PC-3 (cell line): ENCODE measurements at regions not wholly inside any gene's neighbourhood (a gene's known extent, or its start where the extent isn't known, plus 50 kb on each side); places are given as distances from the start of the nearest gene placed in this dataset.

Experiments used
- ATAC-seq: fragments of 200-7000 bp; cut with Tn5 transposase; 2 replicates; pipeline ENCODE4 v1.9.1; 2020; ENCODE audit warnings: mild to moderate bottlenecking, moderate library complexity
- BruUV-seq: library from RNA; stranded (reverse); fragments of 400-500 nt; replicated peaks from 2 replicates; lab custom pipeline; 2021; lab: Mats Ljungman, UMichigan
- CTCF ChIA-PET: fragments of 300-600 bp; sonication (Branson Sonifier 250); formaldehyde crosslinking; loops from one replicate; lab custom pipeline; 2022; ENCODE audit warnings: antibody characterized with exemption; lab: Charles Lee
- POLR2A ChIA-PET: fragments of 300-600 bp; sonication (Branson Sonifier 250); formaldehyde crosslinking; loops from one replicate; lab custom pipeline; 2022; ENCODE audit warnings: antibody characterized with exemption; ENCODE audit not compliant: unreplicated experiment; lab: Charles Lee
- DNase-seq: peaks from one replicate; pipeline ENCODE4 v3.0.0-alpha.2; 2015
- H2AFZ ChIP-seq: fragments of 300-600 bp; sonication (generic); 2 replicates; pipeline ENCODE4 v1.6.0; 2016; ENCODE audit warnings: antibody characterized with exemption, low read length
- H3F3A ChIP-seq: fragments of 300-600 bp; sonication (generic); one replicate; pipeline ENCODE4 v1.6.0; 2017; ENCODE audit warnings: antibody characterized with exemption, low read length, control low read depth, mild to moderate bottlenecking; ENCODE audit not compliant: unreplicated experiment
- H3K27ac ChIP-seq: fragments of 300-600 bp; sonication (generic); 2 replicates; pipeline ENCODE4 v1.5.1; 2016; ENCODE audit warnings: mild to moderate bottlenecking, low read length
- H3K27me3 ChIP-seq: fragments of 300-600 bp; sonication (generic); 2 replicates; pipeline ENCODE4 v1.6.1; 2016; ENCODE audit warnings: low read length, mixed read lengths
- H3K36me3 ChIP-seq: fragments of 300-600 bp; sonication (generic); 2 replicates; pipeline ENCODE4 v1.6.1; 2016; ENCODE audit warnings: low read depth, mixed run types, low read length, mixed read lengths
- H3K4me1 ChIP-seq: fragments of 300-600 bp; sonication (generic); 2 replicates; pipeline ENCODE4 v1.5.1; 2016; ENCODE audit warnings: low read length; ENCODE audit not compliant: insufficient read depth
- H3K4me2 ChIP-seq: fragments of 300-600 bp; sonication (generic); 2 replicates; pipeline ENCODE4 v1.6.0; 2016; ENCODE audit warnings: low read length
- H3K4me3 ChIP-seq: fragments of 300-600 bp; sonication (generic); 2 replicates; pipeline ENCODE4 v1.5.1; 2016; ENCODE audit warnings: mild to moderate bottlenecking, low read length, mixed read lengths
- H3K79me2 ChIP-seq: fragments of 300-600 bp; sonication (generic); 2 replicates; pipeline ENCODE4 v1.6.1; 2017; ENCODE audit warnings: low read length, mixed read lengths
- H3K9ac ChIP-seq: fragments of 300-600 bp; sonication (generic); 2 replicates; pipeline ENCODE4 v1.6.0; 2016; ENCODE audit warnings: mild to moderate bottlenecking, low read length
- H3K9me2 ChIP-seq: fragments of 300-600 bp; sonication (generic); replicated peaks from 2 replicates; pipeline ENCODE4 v1.6.1; 2016; ENCODE audit warnings: mixed run types, low read length, mixed read lengths
- H3K9me3 ChIP-seq: fragments of 300-600 bp; sonication (generic); 2 replicates; pipeline ENCODE4 v1.6.1; 2016; ENCODE audit warnings: low read length, mixed read lengths
- H4K20me1 ChIP-seq: fragments of 300-600 bp; sonication (generic); 2 replicates; pipeline ENCODE4 v1.6.1; 2016; ENCODE audit warnings: low read length, mixed read lengths
- EZH2 ChIP-seq: fragments of 300-600 bp; sonication (generic); IDR thresholded peaks from one replicate; pipeline ENCODE4 v1.6.1; 2017; ENCODE audit warnings: antibody characterized with exemption, mild to moderate bottlenecking, low read length; ENCODE audit not compliant: unreplicated experiment
- EZH2phosphoT487 ChIP-seq: fragments of 300-600 bp; sonication (generic); IDR thresholded peaks from 2 replicates; pipeline ENCODE4 v1.6.1; 2018; ENCODE audit warnings: mild to moderate bottlenecking, antibody characterized with exemption, low read length, borderline replicate concordance
- intact Hi-C: fragments of 100-400 bp; cut with micrococcal nuclease; formaldehyde crosslinking; loops from 2 replicates; pipeline ENCODE4 v1.9.0; 2023
- TF ChIP-seq, protein P1 (sequence below): fragments of 300-600 bp; sonication (generic); conservative IDR thresholded peaks from 2 replicates; pipeline ENCODE4 v1.5.1; 2017; ENCODE audit warnings: antibody characterized with exemption, low read depth, mild to moderate bottlenecking, low read length

GRCh38 chr5:36385495-36385894 lies 83.8 kb upstream of the RANBP3L start:
- no peak for ATAC-seq
- ChIA-PET CTCF (interaction anchor here (0.5 kb wide), 1 partner anchor 309 kb away, joined by 5 read pairs; no protein-coding TSS in a partner anchor), POLR2A (no interaction called here)
- no TSS peak for BruUV-seq
- Histone ChIP-seq H2AFZ (no peak overlapping the region), H3K4me3 (no peak overlapping the region), H3K79me2 (no peaks in the 10 kb centered on the region), H4K20me1 (no peaks in the 10 kb centered on the region), H3K9me2 (no peaks in the 10 kb centered on the region), H3K27ac (no peak overlapping the region), H3K4me2 (no peak overlapping the region), H3K27me3 (peaks cover 2% of the 10 kb centered on the region; the same call in 1 of the 2 replicates), H3K9me3 (no peaks in the 10 kb centered on the region), H3K9ac (no peak overlapping the region), H3K4me1 (no peaks in the 10 kb centered on the region), H3F3A (no peaks in the 10 kb centered on the region), H3K36me3 (no peaks in the 10 kb centered on the region)
- DNase-seq = no peak
- intact Hi-C loops = no loop called here
- TF ChIP-seq EZH2 = no peak
- TF ChIP-seq, protein P1, sequence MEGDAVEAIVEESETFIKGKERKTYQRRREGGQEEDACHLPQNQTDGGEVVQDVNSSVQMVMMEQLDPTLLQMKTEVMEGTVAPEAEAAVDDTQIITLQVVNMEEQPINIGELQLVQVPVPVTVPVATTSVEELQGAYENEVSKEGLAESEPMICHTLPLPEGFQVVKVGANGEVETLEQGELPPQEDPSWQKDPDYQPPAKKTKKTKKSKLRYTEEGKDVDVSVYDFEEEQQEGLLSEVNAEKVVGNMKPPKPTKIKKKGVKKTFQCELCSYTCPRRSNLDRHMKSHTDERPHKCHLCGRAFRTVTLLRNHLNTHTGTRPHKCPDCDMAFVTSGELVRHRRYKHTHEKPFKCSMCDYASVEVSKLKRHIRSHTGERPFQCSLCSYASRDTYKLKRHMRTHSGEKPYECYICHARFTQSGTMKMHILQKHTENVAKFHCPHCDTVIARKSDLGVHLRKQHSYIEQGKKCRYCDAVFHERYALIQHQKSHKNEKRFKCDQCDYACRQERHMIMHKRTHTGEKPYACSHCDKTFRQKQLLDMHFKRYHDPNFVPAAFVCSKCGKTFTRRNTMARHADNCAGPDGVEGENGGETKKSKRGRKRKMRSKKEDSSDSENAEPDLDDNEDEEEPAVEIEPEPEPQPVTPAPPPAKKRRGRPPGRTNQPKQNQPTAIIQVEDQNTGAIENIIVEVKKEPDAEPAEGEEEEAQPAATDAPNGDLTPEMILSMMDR = no peak
- TF ChIP-seq EZH2phosphoT487 = no peak

GRCh38 chr5:36388288-36388687 lies 86.6 kb upstream of the RANBP3L start:
- Histone ChIP-seq H3K4me3 (no peak overlapping the region), H3K9me3 (no peaks in the 10 kb centered on the region), H3K36me3 (no peaks in the 10 kb centered on the region), H3K27ac (no peak overlapping the region), H2AFZ (no peak overlapping the region), H3K4me1 (no peaks in the 10 kb centered on the region), H4K20me1 (no peaks in the 10 kb centered on the region), H3K27me3 (no peaks in the 10 kb centered on the region), H3K9me2 (no peaks in the 10 kb centered on the region), H3K79me2 (no peaks in the 10 kb centered on the region), H3K9ac (no peak overlapping the region), H3K4me2 (no peak overlapping the region), H3F3A (no peaks in the 10 kb centered on the region)
- BruUV-seq = no TSS peak
- ATAC-seq (no peak), DNase-seq (no peak)
- TF ChIP-seq, protein P1 = no peak
- no peak for TF ChIP-seq EZH2phosphoT487
- TF ChIP-seq EZH2 = no peak
- intact Hi-C loops = no loop called here
- ChIA-PET CTCF (no interaction called here), POLR2A (no interaction called here)

- Histone ChIP-seq H2AFZ (peak overlapping the region; percentile 37), H3K79me2 (no peaks in the 10 kb centered on the region), H3K27ac (no peak overlapping the region), H3K36me3 (no peaks in the 10 kb centered on the region), H3K4me1 (no peaks in the 10 kb centered on the region), H3K9me2 (no peaks in the 10 kb centered on the region), H3K9ac (no peak overlapping the region), H3K27me3 (no peaks in the 10 kb centered on the region), H3K4me2 (no peak overlapping the region), H3K9me3 (no peaks in the 10 kb centered on the region), H3F3A (no peaks in the 10 kb centered on the region), H3K4me3 (no peak overlapping the region), H4K20me1 (no peaks in the 10 kb centered on the region)
- ChIA-PET CTCF (no interaction called here), POLR2A (interaction anchor here (0.6 kb wide), 1 partner anchor 50 kb away, joined by 3 read pairs; no protein-coding TSS in a partner anchor)
- intact Hi-C loops = no loop called here
- no TSS peak for BruUV-seq
- ATAC-seq (no peak), DNase-seq (no peak)
- TF ChIP-seq EZH2phosphoT487 (no peak), EZH2 (no peak)
- TF ChIP-seq, protein P1 = no peak
Observed at GRCh38 chr5:36389245-36389644, 87.5 kb upstream of the RANBP3L start.
